Liver (tissue), 3 donors: ENCODE measurements at regions not wholly inside any gene's neighbourhood (a gene's known extent, or its start where the extent isn't known, plus 50 kb on each side); places are given as distances from the start of the nearest gene placed in this dataset.

Source experiments
- EGR1 ChIP-seq, 2 donors: IDR thresholded peaks; 2 replicates each; pipeline ENCODE4 v1.6.1; 2016 to 2018; ENCODE audit warnings: antibody characterized with exemption in 2 of 2, low read depth in 2 of 2
- RAD21 ChIP-seq, 2 donors: IDR thresholded peaks; 2 replicates each; pipeline ENCODE4 v1.6.1; 2016; ENCODE audit warnings: antibody characterized with exemption in 2 of 2, mild to moderate bottlenecking in 2 of 2
- TF ChIP-seq, protein P1 (sequence below): fragments of 150-350 bp; IDR thresholded peaks from 2 replicates; pipeline ENCODE4 v1.5.1; 2017; ENCODE audit warnings: improper control_type of control experiment, low read depth, low read length; ENCODE audit not compliant: missing input control
- TF ChIP-seq, protein P2 (sequence below): IDR thresholded peaks from 2 replicates; pipeline ENCODE4 v1.6.1; 2016; ENCODE audit warnings: antibody characterized with exemption
- TF ChIP-seq, protein P3 (sequence below): IDR thresholded peaks from 2 replicates; pipeline ENCODE4 v1.6.1; 2016; ENCODE audit warnings: antibody characterized with exemption
- TF ChIP-seq, protein P4 (sequence below): IDR thresholded peaks from 2 replicates; pipeline ENCODE4 v1.6.1; 2016; ENCODE audit warnings: antibody characterized with exemption, mild to moderate bottlenecking
- donor health status: healthy.
- donor health status: healthy.

DNA sequence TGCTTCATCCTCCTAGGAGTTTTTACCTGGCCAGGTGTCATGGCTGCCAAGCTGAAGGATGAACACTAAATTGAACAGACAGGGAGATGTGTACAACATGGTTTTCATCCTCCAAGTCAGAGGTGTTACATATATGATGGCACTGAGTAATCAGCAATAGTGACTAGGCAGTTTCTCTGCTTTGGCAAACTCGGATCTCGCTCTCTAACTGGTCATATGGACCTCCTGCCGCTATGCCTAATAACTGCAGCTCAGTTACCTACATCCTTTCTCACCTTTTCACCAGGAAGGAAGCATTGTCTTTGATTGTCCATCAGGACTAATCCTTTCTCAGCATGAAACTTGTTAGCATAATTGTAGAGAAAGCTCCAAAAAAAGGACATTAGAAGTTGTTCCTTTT is 175.9 kb upstream of the PLSCR5 start:
- TF ChIP-seq, protein P1, sequence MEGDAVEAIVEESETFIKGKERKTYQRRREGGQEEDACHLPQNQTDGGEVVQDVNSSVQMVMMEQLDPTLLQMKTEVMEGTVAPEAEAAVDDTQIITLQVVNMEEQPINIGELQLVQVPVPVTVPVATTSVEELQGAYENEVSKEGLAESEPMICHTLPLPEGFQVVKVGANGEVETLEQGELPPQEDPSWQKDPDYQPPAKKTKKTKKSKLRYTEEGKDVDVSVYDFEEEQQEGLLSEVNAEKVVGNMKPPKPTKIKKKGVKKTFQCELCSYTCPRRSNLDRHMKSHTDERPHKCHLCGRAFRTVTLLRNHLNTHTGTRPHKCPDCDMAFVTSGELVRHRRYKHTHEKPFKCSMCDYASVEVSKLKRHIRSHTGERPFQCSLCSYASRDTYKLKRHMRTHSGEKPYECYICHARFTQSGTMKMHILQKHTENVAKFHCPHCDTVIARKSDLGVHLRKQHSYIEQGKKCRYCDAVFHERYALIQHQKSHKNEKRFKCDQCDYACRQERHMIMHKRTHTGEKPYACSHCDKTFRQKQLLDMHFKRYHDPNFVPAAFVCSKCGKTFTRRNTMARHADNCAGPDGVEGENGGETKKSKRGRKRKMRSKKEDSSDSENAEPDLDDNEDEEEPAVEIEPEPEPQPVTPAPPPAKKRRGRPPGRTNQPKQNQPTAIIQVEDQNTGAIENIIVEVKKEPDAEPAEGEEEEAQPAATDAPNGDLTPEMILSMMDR = no peak
- TF ChIP-seq, protein P2, sequence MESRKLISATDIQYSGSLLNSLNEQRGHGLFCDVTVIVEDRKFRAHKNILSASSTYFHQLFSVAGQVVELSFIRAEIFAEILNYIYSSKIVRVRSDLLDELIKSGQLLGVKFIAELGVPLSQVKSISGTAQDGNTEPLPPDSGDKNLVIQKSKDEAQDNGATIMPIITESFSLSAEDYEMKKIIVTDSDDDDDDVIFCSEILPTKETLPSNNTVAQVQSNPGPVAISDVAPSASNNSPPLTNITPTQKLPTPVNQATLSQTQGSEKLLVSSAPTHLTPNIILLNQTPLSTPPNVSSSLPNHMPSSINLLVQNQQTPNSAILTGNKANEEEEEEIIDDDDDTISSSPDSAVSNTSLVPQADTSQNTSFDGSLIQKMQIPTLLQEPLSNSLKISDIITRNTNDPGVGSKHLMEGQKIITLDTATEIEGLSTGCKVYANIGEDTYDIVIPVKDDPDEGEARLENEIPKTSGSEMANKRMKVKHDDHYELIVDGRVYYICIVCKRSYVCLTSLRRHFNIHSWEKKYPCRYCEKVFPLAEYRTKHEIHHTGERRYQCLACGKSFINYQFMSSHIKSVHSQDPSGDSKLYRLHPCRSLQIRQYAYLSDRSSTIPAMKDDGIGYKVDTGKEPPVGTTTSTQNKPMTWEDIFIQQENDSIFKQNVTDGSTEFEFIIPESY = no peak
- TF ChIP-seq, protein P3, sequence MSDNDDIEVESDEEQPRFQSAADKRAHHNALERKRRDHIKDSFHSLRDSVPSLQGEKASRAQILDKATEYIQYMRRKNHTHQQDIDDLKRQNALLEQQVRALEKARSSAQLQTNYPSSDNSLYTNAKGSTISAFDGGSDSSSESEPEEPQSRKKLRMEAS = no peak
- TF ChIP-seq, protein P4, sequence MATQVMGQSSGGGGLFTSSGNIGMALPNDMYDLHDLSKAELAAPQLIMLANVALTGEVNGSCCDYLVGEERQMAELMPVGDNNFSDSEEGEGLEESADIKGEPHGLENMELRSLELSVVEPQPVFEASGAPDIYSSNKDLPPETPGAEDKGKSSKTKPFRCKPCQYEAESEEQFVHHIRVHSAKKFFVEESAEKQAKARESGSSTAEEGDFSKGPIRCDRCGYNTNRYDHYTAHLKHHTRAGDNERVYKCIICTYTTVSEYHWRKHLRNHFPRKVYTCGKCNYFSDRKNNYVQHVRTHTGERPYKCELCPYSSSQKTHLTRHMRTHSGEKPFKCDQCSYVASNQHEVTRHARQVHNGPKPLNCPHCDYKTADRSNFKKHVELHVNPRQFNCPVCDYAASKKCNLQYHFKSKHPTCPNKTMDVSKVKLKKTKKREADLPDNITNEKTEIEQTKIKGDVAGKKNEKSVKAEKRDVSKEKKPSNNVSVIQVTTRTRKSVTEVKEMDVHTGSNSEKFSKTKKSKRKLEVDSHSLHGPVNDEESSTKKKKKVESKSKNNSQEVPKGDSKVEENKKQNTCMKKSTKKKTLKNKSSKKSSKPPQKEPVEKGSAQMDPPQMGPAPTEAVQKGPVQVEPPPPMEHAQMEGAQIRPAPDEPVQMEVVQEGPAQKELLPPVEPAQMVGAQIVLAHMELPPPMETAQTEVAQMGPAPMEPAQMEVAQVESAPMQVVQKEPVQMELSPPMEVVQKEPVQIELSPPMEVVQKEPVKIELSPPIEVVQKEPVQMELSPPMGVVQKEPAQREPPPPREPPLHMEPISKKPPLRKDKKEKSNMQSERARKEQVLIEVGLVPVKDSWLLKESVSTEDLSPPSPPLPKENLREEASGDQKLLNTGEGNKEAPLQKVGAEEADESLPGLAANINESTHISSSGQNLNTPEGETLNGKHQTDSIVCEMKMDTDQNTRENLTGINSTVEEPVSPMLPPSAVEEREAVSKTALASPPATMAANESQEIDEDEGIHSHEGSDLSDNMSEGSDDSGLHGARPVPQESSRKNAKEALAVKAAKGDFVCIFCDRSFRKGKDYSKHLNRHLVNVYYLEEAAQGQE = no peak
- TF ChIP-seq EGR1 (IDR thresholded peaks at IDR 0.05; ENCODE audit: low read depth in 2 of 2) (no peak), RAD21 (IDR thresholded peaks at IDR 0.05) (no peak)
